DOHH2 (cell line): ENCODE measurements at regions not wholly inside any gene's neighbourhood (a gene's known extent, or its start where the extent isn't known, plus 50 kb on each side); places are given as distances from the start of the nearest gene placed in this dataset.

Experiments used
- H3F3A ChIP-seq: fragments of 200-600 bp; sonication (generic), shearing (Covaris generic); 2 replicates; pipeline ENCODE4 v1.6.0; 2016; ENCODE audit warnings: antibody characterized with exemption, mild to moderate bottlenecking; ENCODE audit not compliant: control insufficient read depth, insufficient read depth
- H3K27ac ChIP-seq: fragments of 200-600 bp; sonication (generic); 2 replicates; pipeline ENCODE4 v1.5.1; 2014; ENCODE audit warnings: low read depth, mild to moderate bottlenecking, low read length, moderate library complexity
- H3K27me3 ChIP-seq: fragments of 200-600 bp; sonication (generic); 2 replicates; pipeline ENCODE4 v1.6.1; 2014; ENCODE audit warnings: mild to moderate bottlenecking, low read length, mixed read lengths; ENCODE audit not compliant: control insufficient read depth
- H3K36me3 ChIP-seq: fragments of 200-600 bp; sonication (generic); 2 replicates; pipeline ENCODE4 v1.6.1; 2014; ENCODE audit warnings: mild to moderate bottlenecking, low read length, moderate library complexity, mixed read lengths; ENCODE audit not compliant: control insufficient read depth
- H3K4me1 ChIP-seq: fragments of 200-600 bp; sonication (generic); 2 replicates; pipeline ENCODE4 v1.6.1; 2014; ENCODE audit warnings: mild to moderate bottlenecking, low read length, mixed read lengths; ENCODE audit not compliant: control insufficient read depth
- H3K4me2 ChIP-seq: fragments of 200-600 bp; sonication (generic); 2 replicates; pipeline ENCODE4 v1.6.0; 2014; ENCODE audit warnings: mild to moderate bottlenecking, low read length, moderate library complexity
- H3K4me3 ChIP-seq: fragments of 200-600 bp; sonication (generic); 2 replicates; pipeline ENCODE4 v1.5.1; 2014; ENCODE audit warnings: mild to moderate bottlenecking, low read length, mixed read lengths
- H3K79me2 ChIP-seq: fragments of 200-600 bp; sonication (generic); 2 replicates; pipeline ENCODE4 v1.6.1; 2014; ENCODE audit warnings: mild to moderate bottlenecking, low read length, mixed read lengths; ENCODE audit not compliant: control insufficient read depth
- H3K9me2 ChIP-seq: fragments of 200-600 bp; sonication (generic); replicated peaks from 2 replicates; pipeline ENCODE4 v1.6.1; 2014; ENCODE audit warnings: mild to moderate bottlenecking, low read length, mixed read lengths; ENCODE audit not compliant: control insufficient read depth
- H3K9me3 ChIP-seq: fragments of 200-600 bp; sonication (generic); 2 replicates; pipeline ENCODE4 v1.6.1; 2014; ENCODE audit warnings: antibody characterized with exemption, low read length, mixed read lengths; ENCODE audit not compliant: control insufficient read depth, insufficient read depth
- H4K20me1 ChIP-seq: fragments of 200-600 bp; sonication (generic); 2 replicates; pipeline ENCODE4 v1.6.0; 2014; ENCODE audit warnings: low read depth, mild to moderate bottlenecking, antibody characterized with exemption, low read length, moderate library complexity; ENCODE audit not compliant: control insufficient read depth, insufficient read depth
- CTCF ChIP-seq: fragments of 200-600 bp; sonication (generic); IDR thresholded peaks from one replicate; pipeline ENCODE4 v1.5.1; 2014; ENCODE audit warnings: antibody characterized with exemption, mild to moderate bottlenecking, low read depth, low read length; ENCODE audit not compliant: poor library complexity, severe bottlenecking
- EZH2phosphoT487 ChIP-seq: fragments of 200-600 bp; sonication (generic); IDR thresholded peaks from 2 replicates; pipeline ENCODE4 v1.6.1; 2017; ENCODE audit warnings: borderline replicate concordance, mild to moderate bottlenecking, antibody characterized with exemption, low read length, moderate library complexity, mixed read lengths

- Histone ChIP-seq H3K27me3 (peaks cover 21% of the 10 kb centered on the region), H4K20me1 (no peaks in the 10 kb centered on the region), H3K9me2 (no peaks in the 10 kb centered on the region), H3F3A (no peaks in the 10 kb centered on the region), H3K4me2 (no peak overlapping the region), H3K4me3 (no peak overlapping the region), H3K27ac (no peak overlapping the region), H3K36me3 (no peaks in the 10 kb centered on the region), H3K79me2 (no peaks in the 10 kb centered on the region), H3K4me1 (no peaks in the 10 kb centered on the region), H3K9me3 (no peaks in the 10 kb centered on the region)
- TF ChIP-seq EZH2phosphoT487 (no peak), CTCF (no peak)
These were observed 168.8 kb upstream of the RBPJ start for GRCh38 chr4:26152056-26152455.

- H3K27ac ChIP-seq: no peak overlapping the region
- H3K4me3 ChIP-seq: no peak overlapping the region
- no peaks in the 10 kb centered on the region for H3F3A ChIP-seq
These were observed 163.3 kb upstream of the RBPJ start for GRCh38 chr4:26157541-26157940.

GRCh38 chr4:26160591-26160990, 160.2 kb upstream of the RBPJ start:
- H3K4me3 ChIP-seq: no peak overlapping the region
- TF ChIP-seq EZH2phosphoT487 (no peak), CTCF (no peak)
- peaks cover 6% of the 10 kb centered on the region; the same call in 1 of the 2 replicates for H3K27me3 ChIP-seq
- H3K79me2 ChIP-seq: no peaks in the 10 kb centered on the region
- no peak overlapping the region for H3K4me2 ChIP-seq
- H3K4me1 ChIP-seq: no peaks in the 10 kb centered on the region
- no peaks in the 10 kb centered on the region for H3K36me3 ChIP-seq
- H4K20me1 ChIP-seq: no peaks in the 10 kb centered on the region
- no peak overlapping the region for H3K27ac ChIP-seq
- H3K9me3 ChIP-seq: no peaks in the 10 kb centered on the region
- no peaks in the 10 kb centered on the region for H3F3A ChIP-seq
- H3K9me2 ChIP-seq: no peaks in the 10 kb centered on the region

More at GRCh38 chr4:26157541-26157940, 163.3 kb upstream of the RBPJ start:
- no peaks in the 10 kb centered on the region for H3K36me3 ChIP-seq
- no peaks in the 10 kb centered on the region for H3K79me2 ChIP-seq
- H3K4me2 ChIP-seq: no peak overlapping the region
- no peaks in the 10 kb centered on the region for H3K9me2 ChIP-seq
- peaks cover 6% of the 10 kb centered on the region; the same call in 1 of the 2 replicates for H3K27me3 ChIP-seq
- H3K4me1 ChIP-seq: no peaks in the 10 kb centered on the region
- H4K20me1 ChIP-seq: no peaks in the 10 kb centered on the region
- no peaks in the 10 kb centered on the region for H3K9me3 ChIP-seq
- TF ChIP-seq CTCF: no peak
